ENCODE measurements at regions not wholly inside any gene's neighbourhood (a gene's known extent, or its start where the extent isn't known, plus 50 kb on each side); places are given as distances from the start of the nearest gene placed in this dataset.
"Not testable (repeated sequence)": the region's sequence is repeated elsewhere in the genome, so short reads cannot be mapped to it uniquely, and the experiment has no call there.

- DNase-seq: no peak
Observed at GRCh38 chr3:178088963-178089362, 447.3 kb upstream of the KCNMB2 start.

GRCh38 chr3:178090899-178091298 is 445.3 kb upstream of the KCNMB2 start:
- no peak for DNase-seq

GRCh38 chr3:178095522-178095921 is 440.7 kb upstream of the KCNMB2 start:
- no peak for DNase-seq

- no peak for DNase-seq
Observed at GRCh38 chr3:178096955-178097354, 439.3 kb upstream of the KCNMB2 start.

- no peak for DNase-seq
Observed at GRCh38 chr3:178097576-178097975, 438.7 kb upstream of the KCNMB2 start.

GRCh38 chr3:178099274-178099673 is 437.0 kb upstream of the KCNMB2 start:
- DNase-seq: no peak

GRCh38 chr3:178099862-178100261 is 436.4 kb upstream of the KCNMB2 start:
- DNase-seq: no peak

- DNase-seq: no peak
Observed at GRCh38 chr3:178100908-178101307, 435.3 kb upstream of the KCNMB2 start.

- DNase-seq: no peak
Observed at GRCh38 chr3:178103140-178103539, 433.1 kb upstream of the KCNMB2 start.

- no peak for DNase-seq
Observed at GRCh38 chr3:178107804-178108203, 428.4 kb upstream of the KCNMB2 start.

GRCh38 chr3:178109691-178110090 is 426.5 kb upstream of the KCNMB2 start:
- DNase-seq: no peak

- DNase-seq: no peak
Observed at GRCh38 chr3:178112134-178112533, 424.1 kb upstream of the KCNMB2 start.

GRCh38 chr3:178112552-178112951 is 423.7 kb upstream of the KCNMB2 start:
- DNase-seq: not testable (repeated sequence)

- DNase-seq: no peak
Observed at GRCh38 chr3:178117641-178118040, 418.6 kb upstream of the KCNMB2 start.

GRCh38 chr3:178119608-178120295 is 416.5 kb upstream of the KCNMB2 start:
- DNase-seq: peak; percentile 14

- DNase-seq: no peak
Observed at GRCh38 chr3:178120367-178120766, 415.9 kb upstream of the KCNMB2 start.

GRCh38 chr3:178126686-178127085 is 409.6 kb upstream of the KCNMB2 start:
- no peak for DNase-seq

- DNase-seq: no peak
Observed at GRCh38 chr3:178127221-178127620, 409.0 kb upstream of the KCNMB2 start.

- no peak for DNase-seq
Observed at GRCh38 chr3:178129109-178129508, 407.1 kb upstream of the KCNMB2 start.

GRCh38 chr3:178131801-178132200 is 404.4 kb upstream of the KCNMB2 start:
- DNase-seq: peak; percentile 21

- DNase-seq: no peak
Observed at GRCh38 chr3:178137206-178137605, 399.0 kb upstream of the KCNMB2 start.

GRCh38 chr3:178137831-178138230 is 398.4 kb upstream of the KCNMB2 start:
- DNase-seq: no peak

GRCh38 chr3:178139116-178139515 is 397.1 kb upstream of the KCNMB2 start:
- no peak for DNase-seq

- DNase-seq: no peak
Observed at GRCh38 chr3:178140531-178141304, 395.5 kb upstream of the KCNMB2 start.

GRCh38 chr3:178141305-178141684 is 394.9 kb upstream of the KCNMB2 start:
- not testable (repeated sequence) for DNase-seq
